ENCODE measurements at regions not wholly inside any gene's neighbourhood (a gene's known extent, or its start where the extent isn't known, plus 50 kb on each side); places are given as distances from the start of the nearest gene placed in this dataset.

DNA sequence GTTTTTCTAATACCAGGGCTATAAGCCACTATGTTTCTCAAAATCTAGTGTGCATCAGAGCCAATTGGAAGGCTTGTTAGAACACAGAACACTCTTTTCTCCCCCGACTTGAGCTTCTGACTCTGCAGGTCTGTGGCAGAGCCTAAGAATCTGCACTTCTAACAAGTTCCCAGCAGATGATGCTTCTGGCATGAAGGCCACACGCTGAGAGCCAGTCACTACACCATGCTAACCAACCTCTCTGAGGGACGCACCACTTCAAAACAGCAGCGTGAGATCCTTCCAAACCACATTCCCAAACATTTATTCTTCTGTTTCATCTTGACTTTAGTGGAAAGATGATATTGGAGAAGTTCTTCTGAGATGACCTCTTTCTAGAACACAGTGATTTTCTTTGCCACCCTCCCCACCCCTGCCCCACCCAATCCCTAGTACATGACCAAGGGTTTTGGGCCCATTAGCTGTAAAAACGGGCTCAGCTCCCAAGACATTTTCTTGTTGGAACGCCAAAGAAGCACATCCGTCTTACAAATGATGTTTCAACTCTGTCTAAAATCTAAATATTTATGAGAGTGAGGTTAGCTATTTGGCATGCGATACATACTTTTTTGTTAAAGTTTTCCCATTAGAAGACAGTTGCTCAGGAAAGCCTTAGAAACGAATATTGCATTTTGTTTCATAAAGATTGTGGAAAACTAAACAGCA lies 391.9 kb downstream of the TMEM182 start:
- Histone ChIP-seq H3K36me3 (ENCODE audit: low read depth, missing control alignments) (no peaks in the 10 kb centered on the region), H3K27ac (no peak overlapping the region), H3K4me3 (no peak overlapping the region), H3K4me1 (no peaks in the 10 kb centered on the region), H3K9me3 (no peaks in the 10 kb centered on the region), H3K27me3 (no peaks in the 10 kb centered on the region)
- no peak for DNase-seq
- intact Hi-C loops (cut with DNase I; ENCODE audit: low total_unique reads): no loop called here
- 65 to 69% methylated on average over 9 of the region's 9 CpGs for WGBS, 2 donors
- no peak for TF ChIP-seq POLR2A (IDR thresholded peaks at IDR 0.05)
- no peak for TF ChIP-seq CTCF (IDR thresholded peaks at IDR 0.05)

- H3K36me3 ChIP-seq (ENCODE audit: low read depth, missing control alignments): no peaks in the 10 kb centered on the region
- H3K9me3 ChIP-seq: no peaks in the 10 kb centered on the region
- TF ChIP-seq POLR2A (IDR thresholded peaks at IDR 0.05): no peak
- TF ChIP-seq CTCF (IDR thresholded peaks at IDR 0.05): no peak
- no peak overlapping the region for H3K27ac ChIP-seq
- H3K4me3 ChIP-seq: no peak overlapping the region
- no peak for DNase-seq
- intact Hi-C loops (cut with DNase I; ENCODE audit: low total_unique reads): no loop called here
- H3K27me3 ChIP-seq: no peaks in the 10 kb centered on the region
- H3K4me1 ChIP-seq: no peaks in the 10 kb centered on the region
- 93 to 95% methylated on average over 3 of the region's 3 CpGs for WGBS, 2 donors
These were observed 393.5 kb downstream of the TMEM182 start for GRCh38 chr2:103155308-103155707.

GRCh38 chr2:103159018-103159417 lies 397.2 kb downstream of the TMEM182 start:
- intact Hi-C loops (cut with DNase I; ENCODE audit: low total_unique reads): no loop called here
- Histone ChIP-seq H3K36me3 (ENCODE audit: low read depth, missing control alignments) (no peaks in the 10 kb centered on the region), H3K9me3 (no peaks in the 10 kb centered on the region), H3K4me3 (no peak overlapping the region), H3K27me3 (no peaks in the 10 kb centered on the region), H3K4me1 (no peaks in the 10 kb centered on the region), H3K27ac (no peak overlapping the region)
- 43 to 60% methylated on average over 3 of the region's 3 CpGs for WGBS, 2 donors
- no peak for DNase-seq
- TF ChIP-seq CTCF (IDR thresholded peaks at IDR 0.05) (no peak), POLR2A (IDR thresholded peaks at IDR 0.05) (no peak)

GRCh38 chr2:103161456-103162289 lies 399.8 kb downstream of the TMEM182 start:
- intact Hi-C loops (cut with DNase I; ENCODE audit: low total_unique reads): no loop called here
- TF ChIP-seq CTCF (IDR thresholded peaks at IDR 0.05) (peak in 2 of 3 experiments; percentile 38 to 49), POLR2A (IDR thresholded peaks at IDR 0.05) (no peak)
- Histone ChIP-seq H3K36me3 (ENCODE audit: low read depth, missing control alignments) (no peaks in the 10 kb centered on the region), H3K9me3 (no peaks in the 10 kb centered on the region), H3K4me1 (no peaks in the 10 kb centered on the region), H3K27me3 (no peaks in the 10 kb centered on the region), H3K27ac (no peak overlapping the region), H3K4me3 (no peak overlapping the region)
- 47 to 48% methylated on average over 7 of the region's 7 CpGs for WGBS, 2 donors
- peak; percentile 62 for DNase-seq

Measured in testis (tissue), 2 donors.